Stomach (tissue), 8 donors: ENCODE measurements at regions not wholly inside any gene's neighbourhood (a gene's known extent, or its start where the extent isn't known, plus 50 kb on each side); places are given as distances from the start of the nearest gene placed in this dataset.
A peak's percentile ranks its signal among the peaks of the same experiment; 100 is the strongest.

ENCODE experiments used
- DNase-seq, 2 donors: peaks; one replicate each; pipeline versions ENCODE4 v3.0.0 to v3.0.0-alpha.2; 2013 to 2019
- H3K27ac ChIP-seq, 5 donors: fragments of 200-600 bp in 4 of 5; sonication (generic) in 4 of 5; one replicate each; pipeline ENCODE4 v1.5.1; 2013 to 2019; ENCODE audit warnings: mild to moderate bottlenecking in 1 of 5, moderate library complexity in 1 of 5
- H3K27me3 ChIP-seq, 3 donors: fragments of 200-600 bp; sonication (generic); one replicate each; pipeline ENCODE4 v1.5.1; 2017 to 2019; ENCODE audit warnings: mixed run types in 1 of 3
- H3K36me3 ChIP-seq, 4 donors: fragments of 200-600 bp; sonication (generic); 1 replicate in 3 of 4; 2 replicates in 1 of 4; pipeline ENCODE4 v1.5.1; 2016 to 2019
- H3K4me1 ChIP-seq, 4 donors: fragments of 200-600 bp; sonication (generic); one replicate each; pipeline ENCODE4 v1.5.1; 2016 to 2019
- H3K4me3 ChIP-seq, 4 donors: fragments of 200-600 bp; sonication (generic) in 3 of 4; one replicate each; pipeline ENCODE4 v1.5.1; 2016 to 2019; ENCODE audit warnings: mild to moderate bottlenecking in 1 of 4
- H3K9me3 ChIP-seq, 4 donors: fragments of 200-600 bp; sonication (generic); one replicate each; pipeline ENCODE4 v1.5.1; 2016 to 2019
- CTCF ChIP-seq, 7 experiments: fragments of 450-650 bp in 4 of 7; fragments of 200-600 bp in 3 of 7; sonication (generic) in 3 of 7; IDR thresholded peaks; one replicate each; pipeline ENCODE4 v1.5.1; 2016 to 2019; ENCODE audit warnings: antibody characterized with exemption in 7 of 7, control low read depth in 2 of 7, mild to moderate bottlenecking in 1 of 7
- EP300 ChIP-seq: sonication (generic); formaldehyde crosslinking; IDR thresholded peaks from one replicate; pipeline ENCODE4 v1.6.1; 2017; ENCODE audit warnings: antibody characterized with exemption
- POLR2A ChIP-seq, 4 donors: fragments of 450-650 bp; IDR thresholded peaks; one replicate each; pipeline ENCODE4 v1.6.1; 2016; ENCODE audit warnings: antibody characterized with exemption in 4 of 4, control low read depth in 2 of 4, mild to moderate bottlenecking in 1 of 4, moderate library complexity in 1 of 4
- POLR2AphosphoS5 ChIP-seq, 3 donors: sonication (generic); formaldehyde crosslinking; IDR thresholded peaks; one replicate each; pipeline ENCODE4 v1.6.1; 2016; ENCODE audit warnings: antibody characterized with exemption in 3 of 3
- WGBS, 5 donors: extraction: QIAGEN DNeasy Blood & Tissue Kit in 3 of 5; methylation state at CpG; one replicate each; pipeline versions ENCODE4 v1.1.5 to v1.1.7; 2013 to 2018; 5-methylcytosine and 5-hydroxymethylcytosine counted together
- intact Hi-C: fragments of 100-400 bp; cut with DNase I; formaldehyde crosslinking; loops from one replicate; pipeline ENCODE4 v1.15.1; 2023; ENCODE audit warnings: low total_unique reads
- donor health status: healthy with polysubstance abuse.
- donor health status: Bipolar disorder and iron deficiency.
- donor health status: healthy.

GRCh38 chr2:59732871-59733566 is 820.4 kb downstream of the BCL11A start:
- no peak overlapping the region for H3K4me3 ChIP-seq
- DNase-seq = no peak

GRCh38 chr2:59727121-59727590 is 826.3 kb downstream of the BCL11A start:
- no peaks in the 10 kb centered on the region for H3K4me1 ChIP-seq
- no peak for DNase-seq
- WGBS, 5 donors = 67 to 76% (median 72%) methylated on average over 2 of the region's 2 CpGs
- H3K36me3 ChIP-seq = no peaks in the 10 kb centered on the region
- no peaks in the 10 kb centered on the region for H3K27me3 ChIP-seq
- no peak for TF ChIP-seq CTCF (IDR thresholded peaks at IDR 0.05)
- TF ChIP-seq EP300 = no peak
- no peak for TF ChIP-seq POLR2AphosphoS5 (IDR thresholded peaks at IDR 0.05)
- no peak for TF ChIP-seq POLR2A (IDR thresholded peaks at IDR 0.05)
- intact Hi-C loops = no loop called here
- no peak overlapping the region for H3K27ac ChIP-seq
- no peaks in the 10 kb centered on the region for H3K9me3 ChIP-seq
- no peak overlapping the region for H3K4me3 ChIP-seq

More at GRCh38 chr2:59732871-59733566, 820.4 kb downstream of the BCL11A start:
- no peaks in the 10 kb centered on the region for H3K27me3 ChIP-seq
- H3K4me1 ChIP-seq = no peaks in the 10 kb centered on the region
- H3K9me3 ChIP-seq = no peaks in the 10 kb centered on the region
- H3K36me3 ChIP-seq = no peaks in the 10 kb centered on the region
- 87 to 94% (median 92%) methylated on average over 15 of the region's 15 CpGs for WGBS, 5 donors
- no peak overlapping the region for H3K27ac ChIP-seq
- intact Hi-C loops = no loop called here
- TF ChIP-seq EP300 = no peak
- TF ChIP-seq POLR2AphosphoS5 (IDR thresholded peaks at IDR 0.05) = no peak
- TF ChIP-seq CTCF (IDR thresholded peaks at IDR 0.05) = no peak
- no peak for TF ChIP-seq POLR2A (IDR thresholded peaks at IDR 0.05)

- WGBS, 5 donors = 70 to 77% (median 73%) methylated on average over 9 of the region's 9 CpGs
- Histone ChIP-seq H3K4me3 (no peak overlapping the region), H3K9me3 (no peaks in the 10 kb centered on the region), H3K27me3 (no peaks in the 10 kb centered on the region), H3K36me3 (no peaks in the 10 kb centered on the region), H3K4me1 (no peaks in the 10 kb centered on the region), H3K27ac (no peak overlapping the region)
- peak in 1 of 2 donors; percentile 10 for DNase-seq
- intact Hi-C loops = no loop called here
- no peak for TF ChIP-seq POLR2A (IDR thresholded peaks at IDR 0.05)
- no peak for TF ChIP-seq EP300
- TF ChIP-seq POLR2AphosphoS5 (IDR thresholded peaks at IDR 0.05) = no peak
- no peak for TF ChIP-seq CTCF (IDR thresholded peaks at IDR 0.05)
Observed at GRCh38 chr2:59726228-59727120, 827.0 kb downstream of the BCL11A start.

GRCh38 chr2:59724746-59725145 is 828.7 kb downstream of the BCL11A start:
- no peak overlapping the region for H3K27ac ChIP-seq
- DNase-seq = no peak
- TF ChIP-seq CTCF (IDR thresholded peaks at IDR 0.05) (no peak), POLR2AphosphoS5 (IDR thresholded peaks at IDR 0.05) (no peak), POLR2A (IDR thresholded peaks at IDR 0.05) (no peak), EP300 (no peak)
- H3K4me3 ChIP-seq = no peak overlapping the region
- WGBS, 5 donors = 77 to 90% (median 86%) methylated on average over 3 of the region's 3 CpGs
- no peaks in the 10 kb centered on the region for H3K36me3 ChIP-seq
- no peaks in the 10 kb centered on the region for H3K4me1 ChIP-seq
- no peaks in the 10 kb centered on the region for H3K9me3 ChIP-seq
- intact Hi-C loops = no loop called here
- H3K27me3 ChIP-seq = no peaks in the 10 kb centered on the region
